Endothelial cell of umbilical vein (primary cell): ENCODE measurements at regions not wholly inside any gene's neighbourhood (a gene's known extent, or its start where the extent isn't known, plus 50 kb on each side); places are given as distances from the start of the nearest gene placed in this dataset.

Experiments
- GATA2 ChIP-seq: IDR thresholded peaks from 2 replicates; pipeline ENCODE4 v1.7.0; 2011; ENCODE audit warnings: low read depth, mild to moderate bottlenecking, moderate library complexity, mixed read lengths, low read length; ENCODE audit not compliant: insufficient read length, insufficient read depth
- MAX ChIP-seq: IDR thresholded peaks from 2 replicates; pipeline ENCODE4 v1.6.1; 2011; ENCODE audit not compliant: insufficient read depth, insufficient read length
- POLR2A ChIP-seq: IDR thresholded peaks from 2 replicates; pipeline ENCODE4 v1.6.1; 2012; ENCODE audit warnings: low read depth, mild to moderate bottlenecking, control low read depth, low read length
- POLR2AphosphoS5 ChIP-seq: IDR thresholded peaks from 2 replicates; pipeline ENCODE4 v1.6.1; 2012; ENCODE audit warnings: low read depth, mild to moderate bottlenecking, control low read depth, low read length, moderate library complexity; ENCODE audit not compliant: insufficient read depth
- TF ChIP-seq, protein P1 (sequence below), 2 donors: IDR thresholded peaks; 1 replicate in 1 of 2; 2 replicates in 1 of 2; pipeline ENCODE4 v1.5.1; 2011; ENCODE audit warnings: low read length in 2 of 2, mild to moderate bottlenecking in 2 of 2, moderate library complexity in 2 of 2, control low read depth in 1 of 2, inconsistent platforms in 1 of 2, low read depth in 1 of 2; ENCODE audit not compliant: insufficient read depth in 1 of 2; ENCODE audit errors: extremely low read depth in 1 of 2

- TF ChIP-seq, protein P1, sequence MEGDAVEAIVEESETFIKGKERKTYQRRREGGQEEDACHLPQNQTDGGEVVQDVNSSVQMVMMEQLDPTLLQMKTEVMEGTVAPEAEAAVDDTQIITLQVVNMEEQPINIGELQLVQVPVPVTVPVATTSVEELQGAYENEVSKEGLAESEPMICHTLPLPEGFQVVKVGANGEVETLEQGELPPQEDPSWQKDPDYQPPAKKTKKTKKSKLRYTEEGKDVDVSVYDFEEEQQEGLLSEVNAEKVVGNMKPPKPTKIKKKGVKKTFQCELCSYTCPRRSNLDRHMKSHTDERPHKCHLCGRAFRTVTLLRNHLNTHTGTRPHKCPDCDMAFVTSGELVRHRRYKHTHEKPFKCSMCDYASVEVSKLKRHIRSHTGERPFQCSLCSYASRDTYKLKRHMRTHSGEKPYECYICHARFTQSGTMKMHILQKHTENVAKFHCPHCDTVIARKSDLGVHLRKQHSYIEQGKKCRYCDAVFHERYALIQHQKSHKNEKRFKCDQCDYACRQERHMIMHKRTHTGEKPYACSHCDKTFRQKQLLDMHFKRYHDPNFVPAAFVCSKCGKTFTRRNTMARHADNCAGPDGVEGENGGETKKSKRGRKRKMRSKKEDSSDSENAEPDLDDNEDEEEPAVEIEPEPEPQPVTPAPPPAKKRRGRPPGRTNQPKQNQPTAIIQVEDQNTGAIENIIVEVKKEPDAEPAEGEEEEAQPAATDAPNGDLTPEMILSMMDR (IDR thresholded peaks at IDR 0.05; ENCODE audit: extremely low read depth in 1 of 2, insufficient read depth in 1 of 2, low read depth in 1 of 2, low read length in 2 of 2), result no peak
- TF ChIP-seq POLR2A, result no peak
- no peak for TF ChIP-seq POLR2AphosphoS5
- TF ChIP-seq GATA2, result no peak
- no peak for TF ChIP-seq MAX
These were observed 223.9 kb downstream of the LACC1 start for GRCh38 chr13:44103429-44104196.
